ENCODE measurements at regions not wholly inside any gene's neighbourhood (a gene's known extent, or its start where the extent isn't known, plus 50 kb on each side); places are given as distances from the start of the nearest gene placed in this dataset.

GRCh38 chr15:93826790-93827189, 404.6 kb upstream of the MCTP2 start:
- TF ChIP-seq, protein P1, sequence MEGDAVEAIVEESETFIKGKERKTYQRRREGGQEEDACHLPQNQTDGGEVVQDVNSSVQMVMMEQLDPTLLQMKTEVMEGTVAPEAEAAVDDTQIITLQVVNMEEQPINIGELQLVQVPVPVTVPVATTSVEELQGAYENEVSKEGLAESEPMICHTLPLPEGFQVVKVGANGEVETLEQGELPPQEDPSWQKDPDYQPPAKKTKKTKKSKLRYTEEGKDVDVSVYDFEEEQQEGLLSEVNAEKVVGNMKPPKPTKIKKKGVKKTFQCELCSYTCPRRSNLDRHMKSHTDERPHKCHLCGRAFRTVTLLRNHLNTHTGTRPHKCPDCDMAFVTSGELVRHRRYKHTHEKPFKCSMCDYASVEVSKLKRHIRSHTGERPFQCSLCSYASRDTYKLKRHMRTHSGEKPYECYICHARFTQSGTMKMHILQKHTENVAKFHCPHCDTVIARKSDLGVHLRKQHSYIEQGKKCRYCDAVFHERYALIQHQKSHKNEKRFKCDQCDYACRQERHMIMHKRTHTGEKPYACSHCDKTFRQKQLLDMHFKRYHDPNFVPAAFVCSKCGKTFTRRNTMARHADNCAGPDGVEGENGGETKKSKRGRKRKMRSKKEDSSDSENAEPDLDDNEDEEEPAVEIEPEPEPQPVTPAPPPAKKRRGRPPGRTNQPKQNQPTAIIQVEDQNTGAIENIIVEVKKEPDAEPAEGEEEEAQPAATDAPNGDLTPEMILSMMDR (IDR thresholded peaks at IDR 0.05) = no peak
- TF ChIP-seq POLR2A (IDR thresholded peaks at IDR 0.05) = no peak
- no peak for TF ChIP-seq POLR2AphosphoS5 (IDR thresholded peaks at IDR 0.05)
